ENCODE measurements at regions not wholly inside any gene's neighbourhood (a gene's known extent, or its start where the extent isn't known, plus 50 kb on each side); places are given as distances from the start of the nearest gene placed in this dataset.

DNA sequence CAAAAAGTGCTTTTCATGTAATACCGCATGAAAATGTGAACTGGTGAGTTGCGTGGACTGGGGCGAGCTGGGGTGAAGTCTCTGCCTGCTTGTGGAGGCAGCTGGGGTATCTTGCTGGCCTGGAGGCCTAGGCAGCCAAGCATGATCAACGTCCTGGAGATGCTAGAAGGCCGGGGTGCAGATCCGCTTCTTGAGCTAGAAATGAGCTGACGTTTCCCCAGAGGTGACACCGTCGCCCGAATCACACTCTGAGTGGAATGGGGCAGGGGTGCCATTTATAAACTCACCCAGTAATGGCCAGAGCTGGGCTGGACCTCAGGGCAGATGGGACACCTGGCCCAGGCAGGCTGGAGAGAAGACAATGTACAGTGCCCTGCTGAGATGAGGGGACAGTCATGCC, 1513.0 kb downstream of the TBC1D22A start:
- H2AFZ ChIP-seq (ENCODE audit: low read length), result no peak overlapping the region
- DNase-seq (ENCODE audit: low spot score) (no peak), FAIRE-seq (no peak), ATAC-seq (no peak)
- intact Hi-C loops (cut with micrococcal nuclease; ENCODE audit: unreplicated experiment), result no loop called here
- no peaks in the 10 kb centered on the region for H3K79me2 ChIP-seq (ENCODE audit: insufficient read depth, low read length)
- no peak overlapping the region for H3K4me2 ChIP-seq (ENCODE audit: low read depth, low read length)
- no peak overlapping the region for H3K27ac ChIP-seq (ENCODE audit: extremely low read length, insufficient read depth, low read length)
- no peaks in the 10 kb centered on the region for H3K4me1 ChIP-seq (ENCODE audit: insufficient read depth, low read length)
- no peak overlapping the region for H3K9ac ChIP-seq (ENCODE audit: insufficient read depth, low read depth, low read length)
- WGBS (ENCODE audit: low lambda C conversion rate), result 23% methylated on average over 9 of the region's 10 CpGs
- H3K27me3 ChIP-seq (ENCODE audit: control insufficient read depth in 1 of 2, insufficient read depth in 2 of 2, low read length in 2 of 2), result peaks cover 0 to 26% of the 10 kb centered on the region in 2 experiments; a peak in 3 of 5 replicates
- POLR2A ChIA-PET, result no interaction called here
- CTCF ChIA-PET (ENCODE audit: low intra/inter-chr PET ratio, low total read pairs), result no interaction called here
- no peaks in the 10 kb centered on the region for H4K20me1 ChIP-seq (ENCODE audit: insufficient read depth, low read length)
- TF ChIP-seq PHF21A (CRISPR knock-in tag; IDR thresholded peaks at IDR 0.05) (no peak), SMAD9 (CRISPR knock-in tag; IDR thresholded peaks at IDR 0.05) (no peak), HDAC6 (IDR thresholded peaks at IDR 0.05; ENCODE audit: low read depth, low read length) (no peak), ELF4 (CRISPR knock-in tag; IDR thresholded peaks at IDR 0.05; ENCODE audit: borderline replicate concordance) (no peak), ZNF496 (CRISPR knock-in tag; IDR thresholded peaks at IDR 0.05; ENCODE audit: insufficient replicate concordance) (no peak), SIN3B (IDR thresholded peaks at IDR 0.05; ENCODE audit: low read length) (no peak), DNMT1 (CRISPR knock-in tag; IDR thresholded peaks at IDR 0.05) (no peak), ZNF292 (CRISPR knock-in tag; IDR thresholded peaks at IDR 0.05; ENCODE audit: borderline replicate concordance, low read depth) (no peak)
- TF ChIP-seq, protein P1, sequence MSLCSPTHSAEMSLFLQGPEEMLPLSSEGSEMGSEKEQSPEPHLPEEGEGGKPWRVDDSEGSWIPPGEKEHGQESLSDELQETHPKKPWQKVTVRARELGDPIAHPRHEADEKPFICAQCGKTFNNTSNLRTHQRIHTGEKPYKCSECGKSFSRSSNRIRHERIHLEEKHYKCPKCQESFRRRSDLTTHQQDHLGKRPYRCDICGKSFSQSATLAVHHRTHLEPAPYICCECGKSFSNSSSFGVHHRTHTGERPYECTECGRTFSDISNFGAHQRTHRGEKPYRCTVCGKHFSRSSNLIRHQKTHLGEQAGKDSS (CRISPR knock-in tag; IDR thresholded peaks at IDR 0.05; ENCODE audit: borderline replicate concordance, low read depth), result no peak
- TF ChIP-seq, protein P2, sequence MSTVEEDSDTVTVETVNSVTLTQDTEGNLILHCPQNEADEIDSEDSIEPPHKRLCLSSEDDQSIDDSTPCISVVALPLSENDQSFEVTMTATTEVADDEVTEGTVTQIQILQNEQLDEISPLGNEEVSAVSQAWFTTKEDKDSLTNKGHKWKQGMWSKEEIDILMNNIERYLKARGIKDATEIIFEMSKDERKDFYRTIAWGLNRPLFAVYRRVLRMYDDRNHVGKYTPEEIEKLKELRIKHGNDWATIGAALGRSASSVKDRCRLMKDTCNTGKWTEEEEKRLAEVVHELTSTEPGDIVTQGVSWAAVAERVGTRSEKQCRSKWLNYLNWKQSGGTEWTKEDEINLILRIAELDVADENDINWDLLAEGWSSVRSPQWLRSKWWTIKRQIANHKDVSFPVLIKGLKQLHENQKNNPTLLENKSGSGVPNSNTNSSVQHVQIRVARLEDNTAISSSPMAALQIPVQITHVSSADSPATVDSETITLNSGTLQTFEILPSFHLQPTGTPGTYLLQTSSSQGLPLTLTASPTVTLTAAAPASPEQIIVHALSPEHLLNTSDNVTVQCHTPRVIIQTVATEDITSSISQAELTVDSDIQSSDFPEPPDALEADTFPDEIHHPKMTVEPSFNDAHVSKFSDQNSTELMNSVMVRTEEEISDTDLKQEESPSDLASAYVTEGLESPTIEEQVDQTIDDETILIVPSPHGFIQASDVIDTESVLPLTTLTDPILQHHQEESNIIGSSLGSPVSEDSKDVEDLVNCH (CRISPR knock-in tag; IDR thresholded peaks at IDR 0.05), result no peak
- no peaks in the 10 kb centered on the region for H3K36me3 ChIP-seq (replicated peaks in 1 of 2; ENCODE audit: control insufficient read depth in 1 of 2, insufficient read depth in 2 of 2, low read length in 2 of 2)
- no TSS peak for BruUV-seq (replicated peaks)
- H3K4me3 ChIP-seq (replicated peaks in 1 of 3; ENCODE audit: insufficient read depth in 1 of 3, low read depth in 2 of 3, low read length in 3 of 3), result no peak overlapping the region
- in situ Hi-C loops (cut with HindIII; ENCODE audit: extremely low pct_ligation_motif_present, low pct_unique_long_range_greater_than_20kb), result no loop called here
- no peaks in the 10 kb centered on the region for H3K9me3 ChIP-seq (ENCODE audit: low read length)

All from HepG2 (cell line).